ENCODE measurements at regions not wholly inside any gene's neighbourhood (a gene's known extent, or its start where the extent isn't known, plus 50 kb on each side); places are given as distances from the start of the nearest gene placed in this dataset.

- no peak for TF ChIP-seq CTCF (IDR thresholded peaks at IDR 0.05; ENCODE audit: unreplicated experiment)
- no peak for DNase-seq (ENCODE audit: low spot score)
- Mint-ChIP-seq H3K27me3 (ENCODE audit: unreplicated experiment) (peaks cover 3% of the 10 kb centered on the region), H3K4me1 (ENCODE audit: unreplicated experiment) (no peaks in the 10 kb centered on the region), H3K36me3 (ENCODE audit: low read depth, unreplicated experiment) (no peaks in the 10 kb centered on the region), H3K27ac (ENCODE audit: unreplicated experiment) (no peak overlapping the region), H3K4me3 (ENCODE audit: unreplicated experiment) (no peak overlapping the region), H3K9me3 (ENCODE audit: unreplicated experiment) (no peaks in the 10 kb centered on the region)
Measured at GRCh38 chr6:120262354-120262753, 912.8 kb upstream of the MAN1A1 start.

- H3K4me1 Mint-ChIP-seq (ENCODE audit: unreplicated experiment), result no peaks in the 10 kb centered on the region
- no peaks in the 10 kb centered on the region for H3K9me3 Mint-ChIP-seq (ENCODE audit: unreplicated experiment)
- H3K27ac Mint-ChIP-seq (ENCODE audit: unreplicated experiment), result no peak overlapping the region
- no peaks in the 10 kb centered on the region for H3K36me3 Mint-ChIP-seq (ENCODE audit: low read depth, unreplicated experiment)
- H3K4me3 Mint-ChIP-seq (ENCODE audit: unreplicated experiment), result no peak overlapping the region
- TF ChIP-seq CTCF (IDR thresholded peaks at IDR 0.05; ENCODE audit: unreplicated experiment), result no peak
- no peak for DNase-seq (ENCODE audit: low spot score)
- no peaks in the 10 kb centered on the region for H3K27me3 Mint-ChIP-seq (ENCODE audit: unreplicated experiment)
Measured at GRCh38 chr6:120260636-120261035, 911.1 kb upstream of the MAN1A1 start.

GRCh38 chr6:120254651-120255050, 905.1 kb upstream of the MAN1A1 start:
- H3K36me3 Mint-ChIP-seq (ENCODE audit: low read depth, unreplicated experiment), result no peaks in the 10 kb centered on the region
- no peak overlapping the region for H3K4me3 Mint-ChIP-seq (ENCODE audit: unreplicated experiment)
- TF ChIP-seq CTCF (IDR thresholded peaks at IDR 0.05; ENCODE audit: unreplicated experiment), result no peak
- H3K4me1 Mint-ChIP-seq (ENCODE audit: unreplicated experiment), result peaks cover 3% of the 10 kb centered on the region
- no peak overlapping the region for H3K27ac Mint-ChIP-seq (ENCODE audit: unreplicated experiment)
- H3K27me3 Mint-ChIP-seq (ENCODE audit: unreplicated experiment), result no peaks in the 10 kb centered on the region
- DNase-seq (ENCODE audit: low spot score), result no peak
- H3K9me3 Mint-ChIP-seq (ENCODE audit: unreplicated experiment), result no peaks in the 10 kb centered on the region

GRCh38 chr6:120248451-120248850, 898.9 kb upstream of the MAN1A1 start:
- Mint-ChIP-seq H3K4me1 (ENCODE audit: unreplicated experiment) (no peaks in the 10 kb centered on the region), H3K27me3 (ENCODE audit: unreplicated experiment) (no peaks in the 10 kb centered on the region), H3K9me3 (ENCODE audit: unreplicated experiment) (no peaks in the 10 kb centered on the region), H3K36me3 (ENCODE audit: low read depth, unreplicated experiment) (no peaks in the 10 kb centered on the region), H3K27ac (ENCODE audit: unreplicated experiment) (no peak overlapping the region), H3K4me3 (ENCODE audit: unreplicated experiment) (no peak overlapping the region)
- DNase-seq (ENCODE audit: low spot score), result no peak
- TF ChIP-seq CTCF (IDR thresholded peaks at IDR 0.05; ENCODE audit: unreplicated experiment), result no peak

- no peaks in the 10 kb centered on the region for H3K36me3 Mint-ChIP-seq (ENCODE audit: low read depth, unreplicated experiment)
- no peak for DNase-seq (ENCODE audit: low spot score)
- peaks cover 6% of the 10 kb centered on the region for H3K9me3 Mint-ChIP-seq (ENCODE audit: unreplicated experiment)
- no peaks in the 10 kb centered on the region for H3K27me3 Mint-ChIP-seq (ENCODE audit: unreplicated experiment)
- no peak overlapping the region for H3K4me3 Mint-ChIP-seq (ENCODE audit: unreplicated experiment)
- TF ChIP-seq CTCF (IDR thresholded peaks at IDR 0.05; ENCODE audit: unreplicated experiment), result no peak
- H3K27ac Mint-ChIP-seq (ENCODE audit: unreplicated experiment), result no peak overlapping the region
- H3K4me1 Mint-ChIP-seq (ENCODE audit: unreplicated experiment), result no peaks in the 10 kb centered on the region
Measured at GRCh38 chr6:120237221-120237620, 887.7 kb upstream of the MAN1A1 start.

Measured in endothelial cell (in vitro differentiated cells).